Neural progenitor cell (in vitro differentiated cells): ENCODE measurements at regions not wholly inside any gene's neighbourhood (a gene's known extent, or its start where the extent isn't known, plus 50 kb on each side); places are given as distances from the start of the nearest gene placed in this dataset.

Experiments
- DNase-seq: peaks from one replicate; pipeline ENCODE4 v3.0.0-alpha.2; 2016; ENCODE audit warnings: low spot score
- H2AFZ ChIP-seq: fragments of 200-600 bp; sonication (generic); replicated peaks from 2 replicates; pipeline ENCODE4 v1.6.1; 2016; ENCODE audit warnings: antibody characterized with exemption
- H3F3A ChIP-seq: fragments of 200-600 bp; sonication (generic); 2 replicates; pipeline ENCODE4 v1.6.1; 2016; ENCODE audit warnings: antibody characterized with exemption, low read depth
- H3K27ac ChIP-seq: fragments of 200-600 bp; sonication (generic); 2 replicates; pipeline ENCODE4 v1.5.1; 2016; ENCODE audit warnings: mild to moderate bottlenecking
- H3K27me3 ChIP-seq: fragments of 200-600 bp; sonication (generic); 2 replicates; pipeline ENCODE4 v1.6.1; 2016; ENCODE audit warnings: mild to moderate bottlenecking, moderate library complexity
- H3K36me3 ChIP-seq: fragments of 200-600 bp; sonication (generic); 2 replicates; pipeline ENCODE4 v1.5.1; 2016
- H3K4me1 ChIP-seq: fragments of 200-600 bp; sonication (generic); 2 replicates; pipeline ENCODE4 v1.6.1; 2016; ENCODE audit warnings: mixed run types
- H3K4me2 ChIP-seq: fragments of 200-600 bp; sonication (generic); 2 replicates; pipeline ENCODE4 v1.6.1; 2016
- H3K4me3 ChIP-seq: fragments of 200-600 bp; sonication (generic); 2 replicates; pipeline ENCODE4 v1.5.1; 2016
- H3K79me2 ChIP-seq: fragments of 200-600 bp; sonication (generic); 2 replicates; pipeline ENCODE4 v1.6.1; 2016; ENCODE audit warnings: low read depth
- H3K9ac ChIP-seq: fragments of 200-600 bp; sonication (generic); 2 replicates; pipeline ENCODE4 v1.6.1; 2016
- H3K9me3 ChIP-seq: fragments of 200-600 bp; sonication (generic); 2 replicates; pipeline ENCODE4 v1.5.1; 2016; ENCODE audit warnings: low read depth
- H4K20me1 ChIP-seq: fragments of 200-600 bp; sonication (generic); 2 replicates; pipeline ENCODE4 v1.6.1; 2016; ENCODE audit warnings: low read depth
- H3K27ac Mint-ChIP-seq: 3 replicates; pipeline ENCODE4 v1.8.0; 2021; ENCODE audit warnings: mixed read lengths
- H3K27me3 Mint-ChIP-seq: 2 replicates; pipeline ENCODE4 v1.8.0; 2022; ENCODE audit warnings: low read depth, mild to moderate bottlenecking, inconsistent platforms, moderate library complexity, mixed read lengths; ENCODE audit not compliant: insufficient read depth
- H3K36me3 Mint-ChIP-seq: 3 replicates; pipeline ENCODE4 v1.8.0; 2021; ENCODE audit warnings: mixed read lengths
- H3K4me1 Mint-ChIP-seq: 3 replicates; pipeline ENCODE4 v1.8.0; 2021; ENCODE audit warnings: mixed read lengths
- H3K4me3 Mint-ChIP-seq: 3 replicates; pipeline ENCODE4 v1.8.0; 2021; ENCODE audit warnings: mild to moderate bottlenecking, moderate library complexity, mixed read lengths
- H3K9me3 Mint-ChIP-seq: 3 replicates; pipeline ENCODE4 v1.8.0; 2020; ENCODE audit warnings: mixed read lengths
- CTCF ChIP-seq: fragments of 200-600 bp; sonication (generic); IDR thresholded peaks from 2 replicates; pipeline ENCODE4 v1.5.1; 2017; ENCODE audit warnings: antibody characterized with exemption, mild to moderate bottlenecking
- EZH2 ChIP-seq: fragments of 200-600 bp; sonication (generic); IDR thresholded peaks from 2 replicates; pipeline ENCODE4 v1.6.1; 2017; ENCODE audit warnings: antibody characterized with exemption, mild to moderate bottlenecking, moderate library complexity
- EZH2phosphoT487 ChIP-seq: fragments of 200-600 bp; sonication (generic); IDR thresholded peaks from 2 replicates; pipeline ENCODE4 v1.6.1; 2017; ENCODE audit warnings: antibody characterized with exemption

- Histone ChIP-seq H3K36me3 (no peaks in the 10 kb centered on the region), H3F3A (no peaks in the 10 kb centered on the region), H3K9me3 (no peaks in the 10 kb centered on the region), H4K20me1 (no peaks in the 10 kb centered on the region), H3K4me3 (no peak overlapping the region), H3K9ac (no peak overlapping the region), H3K4me2 (no peak overlapping the region), H2AFZ (no peak overlapping the region), H3K4me1 (no peaks in the 10 kb centered on the region), H3K27ac (no peak overlapping the region), H3K79me2 (no peaks in the 10 kb centered on the region), H3K27me3 (no peaks in the 10 kb centered on the region)
- no peak overlapping the region for H3K4me3 Mint-ChIP-seq
- H3K36me3 Mint-ChIP-seq = no peaks in the 10 kb centered on the region
- no peak for DNase-seq
- H3K27ac Mint-ChIP-seq = no peak overlapping the region
- no peaks in the 10 kb centered on the region for H3K4me1 Mint-ChIP-seq
- H3K27me3 Mint-ChIP-seq = no peaks in the 10 kb centered on the region
- peaks cover 3% of the 10 kb centered on the region for H3K9me3 Mint-ChIP-seq
- TF ChIP-seq EZH2 (no peak), CTCF (no peak), EZH2phosphoT487 (no peak)
These were observed 67.8 kb upstream of the LNX1 start for GRCh38 chr4:53659112-53659511.

- no peak for TF ChIP-seq EZH2phosphoT487
- TF ChIP-seq CTCF = no peak
- TF ChIP-seq EZH2 = no peak
- Histone ChIP-seq H3F3A (no peaks in the 10 kb centered on the region), H3K9me3 (no peaks in the 10 kb centered on the region), H3K79me2 (no peaks in the 10 kb centered on the region), H3K4me2 (no peak overlapping the region), H3K4me1 (peaks cover 7% of the 10 kb centered on the region), H3K27ac (no peak overlapping the region), H3K4me3 (no peak overlapping the region), H3K27me3 (no peaks in the 10 kb centered on the region), H4K20me1 (no peaks in the 10 kb centered on the region), H3K9ac (no peak overlapping the region), H2AFZ (no peak overlapping the region), H3K36me3 (no peaks in the 10 kb centered on the region)
- H3K9me3 Mint-ChIP-seq = no peaks in the 10 kb centered on the region
- H3K36me3 Mint-ChIP-seq = no peaks in the 10 kb centered on the region
- peaks cover 8% of the 10 kb centered on the region for H3K4me1 Mint-ChIP-seq
- DNase-seq = no peak
- H3K27me3 Mint-ChIP-seq = no peaks in the 10 kb centered on the region
- H3K27ac Mint-ChIP-seq = no peak overlapping the region
- H3K4me3 Mint-ChIP-seq = no peak overlapping the region
These were observed 66.7 kb upstream of the LNX1 start for GRCh38 chr4:53658029-53658428.

- Histone ChIP-seq H3K27me3 (no peaks in the 10 kb centered on the region), H3K4me1 (peaks cover 7% of the 10 kb centered on the region), H3K4me2 (no peak overlapping the region), H3K36me3 (no peaks in the 10 kb centered on the region), H2AFZ (no peak overlapping the region), H3F3A (no peaks in the 10 kb centered on the region), H3K4me3 (no peak overlapping the region), H3K9me3 (no peaks in the 10 kb centered on the region), H3K9ac (no peak overlapping the region), H3K27ac (no peak overlapping the region), H3K79me2 (no peaks in the 10 kb centered on the region), H4K20me1 (no peaks in the 10 kb centered on the region)
- Mint-ChIP-seq H3K36me3 (no peaks in the 10 kb centered on the region), H3K4me1 (peaks cover 8% of the 10 kb centered on the region), H3K9me3 (no peaks in the 10 kb centered on the region), H3K27me3 (peaks cover 3% of the 10 kb centered on the region), H3K27ac (no peak overlapping the region), H3K4me3 (no peak overlapping the region)
- TF ChIP-seq CTCF = peak; percentile 32
- TF ChIP-seq EZH2phosphoT487 = no peak
- no peak for DNase-seq
These were observed 65.2 kb upstream of the LNX1 start for GRCh38 chr4:53656421-53656981.
